ENCODE measurements at regions not wholly inside any gene's neighbourhood (a gene's known extent, or its start where the extent isn't known, plus 50 kb on each side); places are given as distances from the start of the nearest gene placed in this dataset.

- TF ChIP-seq POLR2AphosphoS5 (IDR thresholded peaks at IDR 0.05; ENCODE audit: low read length) (no peak), CBFB (IDR thresholded peaks at IDR 0.05; ENCODE audit: low read depth) (no peak), NR2C1 (IDR thresholded peaks at IDR 0.05) (no peak), TAF1 (IDR thresholded peaks at IDR 0.05; ENCODE audit: borderline replicate concordance, low read depth, low read length) (no peak), ATF2 (IDR thresholded peaks at IDR 0.05; ENCODE audit: low read length) (no peak), EP300 (IDR thresholded peaks at IDR 0.05; ENCODE audit: borderline replicate concordance in 1 of 2, control insufficient read depth in 1 of 2, low read depth in 2 of 2, low read length in 2 of 2) (no peak), BRCA1 (IDR thresholded peaks at IDR 0.05; ENCODE audit: low read depth, low read length) (no peak), SMC3 (IDR thresholded peaks at IDR 0.05; ENCODE audit: borderline replicate concordance, low read length) (no peak), SPI1 (IDR thresholded peaks at IDR 0.05; ENCODE audit: borderline replicate concordance, insufficient read depth, low read depth, low read length) (no peak), POLR2A (IDR thresholded peaks at IDR 0.05; ENCODE audit: low read depth, low read length) (no peak), TARDBP (IDR thresholded peaks at IDR 0.05; ENCODE audit: borderline replicate concordance) (no peak), CREB1 (IDR thresholded peaks at IDR 0.05; ENCODE audit: low read depth) (no peak), CTCF (IDR thresholded peaks at IDR 0.05 in 2 of 3, conservative IDR thresholded peaks at IDR 0.05 in 1 of 3; ENCODE audit: control insufficient read depth in 2 of 3, extremely low read depth in 1 of 3, insufficient read depth in 1 of 3, low read depth in 3 of 3, low read length in 3 of 3) (no peak), ATF3 (IDR thresholded peaks at IDR 0.05; ENCODE audit: borderline replicate concordance, extremely low read depth, low read depth, low read length) (no peak)
Measured at GRCh38 chr16:73414638-73415037, 366.7 kb upstream of the ZFHX3 start.
